ENCODE measurements at regions not wholly inside any gene's neighbourhood (a gene's known extent, or its start where the extent isn't known, plus 50 kb on each side); places are given as distances from the start of the nearest gene placed in this dataset.

DNA sequence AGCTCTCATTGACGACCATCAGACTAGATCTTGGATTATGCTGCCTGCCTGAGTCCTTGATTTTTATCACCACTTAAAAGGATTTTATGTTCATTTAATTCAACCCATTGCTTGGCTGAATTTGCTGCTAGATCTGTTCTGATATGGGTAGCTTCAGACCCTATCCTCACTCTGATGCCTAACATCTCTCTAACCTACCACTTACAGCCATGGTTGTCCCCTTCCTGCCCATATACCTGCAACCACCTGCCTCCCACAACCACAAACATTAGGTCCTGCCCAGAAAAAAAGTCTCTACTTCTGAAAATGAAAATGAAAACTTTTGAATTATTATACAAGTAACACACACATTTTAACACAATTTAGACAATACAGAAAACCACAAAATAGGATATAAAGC lies 310.8 kb downstream of the HNRNPD start:
- TF ChIP-seq, protein P1, sequence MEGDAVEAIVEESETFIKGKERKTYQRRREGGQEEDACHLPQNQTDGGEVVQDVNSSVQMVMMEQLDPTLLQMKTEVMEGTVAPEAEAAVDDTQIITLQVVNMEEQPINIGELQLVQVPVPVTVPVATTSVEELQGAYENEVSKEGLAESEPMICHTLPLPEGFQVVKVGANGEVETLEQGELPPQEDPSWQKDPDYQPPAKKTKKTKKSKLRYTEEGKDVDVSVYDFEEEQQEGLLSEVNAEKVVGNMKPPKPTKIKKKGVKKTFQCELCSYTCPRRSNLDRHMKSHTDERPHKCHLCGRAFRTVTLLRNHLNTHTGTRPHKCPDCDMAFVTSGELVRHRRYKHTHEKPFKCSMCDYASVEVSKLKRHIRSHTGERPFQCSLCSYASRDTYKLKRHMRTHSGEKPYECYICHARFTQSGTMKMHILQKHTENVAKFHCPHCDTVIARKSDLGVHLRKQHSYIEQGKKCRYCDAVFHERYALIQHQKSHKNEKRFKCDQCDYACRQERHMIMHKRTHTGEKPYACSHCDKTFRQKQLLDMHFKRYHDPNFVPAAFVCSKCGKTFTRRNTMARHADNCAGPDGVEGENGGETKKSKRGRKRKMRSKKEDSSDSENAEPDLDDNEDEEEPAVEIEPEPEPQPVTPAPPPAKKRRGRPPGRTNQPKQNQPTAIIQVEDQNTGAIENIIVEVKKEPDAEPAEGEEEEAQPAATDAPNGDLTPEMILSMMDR (IDR thresholded peaks at IDR 0.05 in 8 of 11, conservative IDR thresholded peaks at IDR 0.05 in 3 of 11) = no peak
- TF ChIP-seq POLR2A (IDR thresholded peaks at IDR 0.05) (no peak), POLR2AphosphoS5 (IDR thresholded peaks at IDR 0.05) (no peak)

All from spleen (tissue), 7 donors.